Esophagus squamous epithelium (tissue), 5 donors: ENCODE measurements at regions not wholly inside any gene's neighbourhood (a gene's known extent, or its start where the extent isn't known, plus 50 kb on each side); places are given as distances from the start of the nearest gene placed in this dataset.
A peak's percentile ranks its signal among the peaks of the same experiment; 100 is the strongest.

Source experiments
- DNase-seq: peaks from one replicate; lab custom pipeline; 2025; lab: John Stamatoyannopoulos, UW
- H3K27ac ChIP-seq, 4 donors: fragments of 200-600 bp; sonication (generic); one replicate each; pipeline ENCODE4 v1.5.1; 2016 to 2019; ENCODE audit warnings: mild to moderate bottlenecking in 1 of 4
- H3K27me3 ChIP-seq, 4 donors: fragments of 200-600 bp; sonication (generic); 1 replicate in 3 of 4; 2 replicates in 1 of 4; pipeline versions ENCODE4 v1.5.1 to v1.6.0; 2017 to 2021; ENCODE audit warnings: antibody characterized with exemption in 1 of 4
- H3K36me3 ChIP-seq, 3 donors: fragments of 200-600 bp; sonication (generic); one replicate each; pipeline ENCODE4 v1.5.1; 2016 to 2019
- H3K4me1 ChIP-seq, 3 donors: fragments of 200-600 bp; sonication (generic); one replicate each; pipeline ENCODE4 v1.5.1; 2017 to 2019
- H3K4me3 ChIP-seq, 4 donors: fragments of 200-600 bp; sonication (generic); 1 replicate in 3 of 4; 2 replicates in 1 of 4; pipeline ENCODE4 v1.5.1; 2016 to 2019; ENCODE audit warnings: mild to moderate bottlenecking in 2 of 4, moderate library complexity in 1 of 4
- H3K9me3 ChIP-seq, 3 donors: fragments of 200-600 bp; sonication (generic); one replicate each; pipeline ENCODE4 v1.5.1; 2016 to 2019
- CTCF ChIP-seq, 6 experiments: fragments of 450-650 bp in 4 of 6; fragments of 200-600 bp in 2 of 6; sonication (generic) in 2 of 6; IDR thresholded peaks; one replicate each; pipeline ENCODE4 v1.5.1; 2016 to 2019; ENCODE audit warnings: antibody characterized with exemption in 6 of 6, mild to moderate bottlenecking in 4 of 6, moderate library complexity in 4 of 6
- POLR2A ChIP-seq, 4 donors: fragments of 450-650 bp; IDR thresholded peaks; one replicate each; pipeline ENCODE4 v1.6.1; 2017; ENCODE audit warnings: antibody characterized with exemption in 4 of 4, mild to moderate bottlenecking in 4 of 4, moderate library complexity in 3 of 4
- WGBS, 2 donors: methylation state at CpG; one replicate each; pipeline ENCODE4 v1.1.5; 2018; 5-methylcytosine and 5-hydroxymethylcytosine counted together
- intact Hi-C: fragments of 100-400 bp; cut with DNase I; formaldehyde crosslinking; loops from one replicate; pipeline ENCODE4 v1.15.0; 2022
- donor health status: DM: yes; HTN: yes; CAD: no.

GRCh38 chr20:59495166-59495565 lies 109.2 kb upstream of the PHACTR3 start:
- H3K4me3 ChIP-seq = no peak overlapping the region
- no peak overlapping the region for H3K27ac ChIP-seq
- 70 to 72% methylated on average over 8 of the region's 8 CpGs for WGBS, 2 donors
- peaks cover 0 to 7% (median 0%) of the 10 kb centered on the region in 3 donors for H3K9me3 ChIP-seq
- H3K4me1 ChIP-seq = peaks cover 0 to 7% (median 0%) of the 10 kb centered on the region in 3 donors
- intact Hi-C loops = no loop called here
- peaks cover 0 to 75% (median 2%) of the 10 kb centered on the region in 4 donors for H3K27me3 ChIP-seq
- H3K36me3 ChIP-seq = no peaks in the 10 kb centered on the region
- TF ChIP-seq CTCF (IDR thresholded peaks at IDR 0.05) (no peak), POLR2A (IDR thresholded peaks at IDR 0.05) (no peak)
- DNase-seq = no peak

- Histone ChIP-seq H3K36me3 (no peaks in the 10 kb centered on the region), H3K9me3 (peaks cover 0 to 7% (median 0%) of the 10 kb centered on the region in 3 donors), H3K4me3 (no peak overlapping the region), H3K4me1 (peaks cover 0 to 7% (median 0%) of the 10 kb centered on the region in 3 donors), H3K27me3 (peaks cover 0 to 78% (median 2%) of the 10 kb centered on the region in 4 donors), H3K27ac (no peak overlapping the region)
- no peak for DNase-seq
- TF ChIP-seq CTCF (IDR thresholded peaks at IDR 0.05) (peak; percentile 53 to 84 (median 72)), POLR2A (IDR thresholded peaks at IDR 0.05) (no peak)
- WGBS, 2 donors = 14 to 22% methylated on average over 6 to 12 of the region's 12 CpGs
- intact Hi-C loops = no loop called here
Observed at GRCh38 chr20:59495894-59496510, 108.3 kb upstream of the PHACTR3 start.

DNA sequence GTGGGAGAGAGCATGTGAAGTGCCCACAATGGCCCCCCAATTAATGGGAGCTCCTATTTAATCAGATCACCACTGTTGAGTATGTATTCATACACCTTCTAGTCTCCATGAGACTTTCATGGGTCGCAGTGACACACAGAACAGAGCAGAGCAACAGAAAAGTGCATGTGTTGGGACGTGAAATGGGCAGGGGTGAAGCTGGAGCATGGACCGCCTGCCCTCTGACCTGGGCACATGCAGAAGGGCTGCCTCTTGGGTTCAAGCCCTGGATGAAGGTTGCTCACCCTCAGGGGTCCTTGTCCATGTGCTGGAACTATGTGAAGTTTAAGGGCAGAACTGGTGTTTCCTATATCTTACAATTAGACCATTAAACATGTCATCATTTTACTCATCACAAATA lies 106.0 kb upstream of the PHACTR3 start:
- no peak overlapping the region for H3K27ac ChIP-seq
- peaks cover 0 to 7% (median 0%) of the 10 kb centered on the region in 3 donors for H3K4me1 ChIP-seq
- H3K4me3 ChIP-seq = no peak overlapping the region
- H3K27me3 ChIP-seq = peaks cover 0 to 76% (median 2%) of the 10 kb centered on the region in 4 donors
- 90% methylated on average over 3 of the region's 3 CpGs for WGBS, 2 donors
- intact Hi-C loops = no loop called here
- no peak for TF ChIP-seq CTCF (IDR thresholded peaks at IDR 0.05)
- TF ChIP-seq POLR2A (IDR thresholded peaks at IDR 0.05) = no peak
- H3K9me3 ChIP-seq = peaks cover 0 to 7% (median 0%) of the 10 kb centered on the region in 3 donors
- no peaks in the 10 kb centered on the region for H3K36me3 ChIP-seq
- no peak for DNase-seq

- intact Hi-C loops = no loop called here
Observed at GRCh38 chr20:59499863-59500262, 104.5 kb upstream of the PHACTR3 start.

More at GRCh38 chr20:59499863-59500262, 104.5 kb upstream of the PHACTR3 start:
- no peak overlapping the region for H3K4me3 ChIP-seq
- H3K4me1 ChIP-seq = peaks cover 0 to 7% (median 0%) of the 10 kb centered on the region in 3 donors
- no peak overlapping the region for H3K27ac ChIP-seq
- DNase-seq = no peak
- H3K36me3 ChIP-seq = no peaks in the 10 kb centered on the region
- peaks cover 0 to 7% (median 0%) of the 10 kb centered on the region in 3 donors for H3K9me3 ChIP-seq
- TF ChIP-seq POLR2A (IDR thresholded peaks at IDR 0.05) = no peak
- TF ChIP-seq CTCF (IDR thresholded peaks at IDR 0.05) = no peak
- H3K27me3 ChIP-seq = peaks cover 0 to 63% (median 2%) of the 10 kb centered on the region in 4 donors
